ENCODE measurements at regions not wholly inside any gene's neighbourhood (a gene's known extent, or its start where the extent isn't known, plus 50 kb on each side); places are given as distances from the start of the nearest gene placed in this dataset.
A peak's percentile ranks its signal among the peaks of the same experiment; 100 is the strongest.
"Not testable (repeated sequence)": the region's sequence is repeated elsewhere in the genome, so short reads cannot be mapped to it uniquely, and the experiment has no call there.

GRCh38 chr10:52469970-52470705, 156.1 kb downstream of the DKK1 start:
- DNase-seq = no peak
- intact Hi-C loops (cut with DNase I) = no loop called here

GRCh38 chr10:52472406-52473146, 158.5 kb downstream of the DKK1 start:
- no peak for DNase-seq
- intact Hi-C loops (cut with DNase I) = no loop called here

GRCh38 chr10:52474265-52474664, 160.2 kb downstream of the DKK1 start:
- intact Hi-C loops (cut with DNase I) = no loop called here
- no peak for DNase-seq

GRCh38 chr10:52477305-52477704, 163.2 kb downstream of the DKK1 start:
- intact Hi-C loops (cut with DNase I) = no loop called here
- DNase-seq = no peak

- DNase-seq = no peak
- intact Hi-C loops (cut with DNase I) = no loop called here
These were observed 165.5 kb downstream of the DKK1 start for GRCh38 chr10:52479567-52479966.

GRCh38 chr10:52481986-52482555, 168.0 kb downstream of the DKK1 start:
- no peak for DNase-seq
- intact Hi-C loops (cut with DNase I) = no loop called here

- DNase-seq = no peak
- intact Hi-C loops (cut with DNase I) = no loop called here
These were observed 169.5 kb downstream of the DKK1 start for GRCh38 chr10:52483587-52483986.

GRCh38 chr10:52484206-52485065, 170.4 kb downstream of the DKK1 start:
- intact Hi-C loops (cut with DNase I) = no loop called here
- no peak for DNase-seq

- DNase-seq = no peak
- intact Hi-C loops (cut with DNase I) = no loop called here
These were observed 171.4 kb downstream of the DKK1 start for GRCh38 chr10:52485462-52485861.

- DNase-seq = no peak
- intact Hi-C loops (cut with DNase I) = no loop called here
These were observed 172.9 kb downstream of the DKK1 start for GRCh38 chr10:52486840-52487611.

GRCh38 chr10:52488606-52489485, 174.8 kb downstream of the DKK1 start:
- DNase-seq = peak in 2 of 42 donors; percentile 5 to 12
- intact Hi-C loops (cut with DNase I) = loop anchor here (2.0 kb wide), 1 partner anchor 180 kb away; no protein-coding TSS in a partner anchor

GRCh38 chr10:52491246-52491995, 177.3 kb downstream of the DKK1 start:
- DNase-seq = no peak
- intact Hi-C loops (cut with DNase I) = no loop called here

GRCh38 chr10:52499281-52499680, 185.2 kb downstream of the DKK1 start:
- intact Hi-C loops (cut with DNase I) = no loop called here
- no peak for DNase-seq

GRCh38 chr10:52500476-52500875, 186.4 kb downstream of the DKK1 start:
- no peak for DNase-seq
- intact Hi-C loops (cut with DNase I) = no loop called here

GRCh38 chr10:52502237-52502636, 188.2 kb downstream of the DKK1 start:
- intact Hi-C loops (cut with DNase I) = no loop called here
- no peak for DNase-seq

GRCh38 chr10:52505341-52505740, 191.3 kb downstream of the DKK1 start:
- intact Hi-C loops (cut with DNase I); DNase-seq: not testable (repeated sequence)

GRCh38 chr10:52514481-52514880, 200.4 kb downstream of the DKK1 start:
- intact Hi-C loops (cut with DNase I) = no loop called here

More at GRCh38 chr10:52514481-52514880, 200.4 kb downstream of the DKK1 start:
- no peak for DNase-seq

Data from head of caudate nucleus (tissue), 42 donors.